NOMO-1 (cell line): ENCODE measurements at regions not wholly inside any gene's neighbourhood (a gene's known extent, or its start where the extent isn't known, plus 50 kb on each side); places are given as distances from the start of the nearest gene placed in this dataset.

Experiments used
- DNase-seq, 2 experiments: peaks; one replicate each; lab custom pipeline; 2025; ENCODE audit not compliant: unreplicated experiment in 2 of 2; lab: John Stamatoyannopoulos, UW

GRCh38 chr9:20054734-20055133 lies 265.9 kb upstream of the SLC24A2 start:
- no peak for DNase-seq

GRCh38 chr9:20048985-20049384 lies 260.1 kb upstream of the SLC24A2 start:
- peak; percentile 6 to 38 for DNase-seq

GRCh38 chr9:20048437-20048836 lies 259.6 kb upstream of the SLC24A2 start:
- DNase-seq, result peak in 1 of 2 experiments; percentile 48

- no peak for DNase-seq
Observed at GRCh38 chr9:20044686-20045085, 255.8 kb upstream of the SLC24A2 start.

- no peak for DNase-seq
Observed at GRCh38 chr9:20043461-20043860, 254.6 kb upstream of the SLC24A2 start.

GRCh38 chr9:20043035-20043434 lies 254.2 kb upstream of the SLC24A2 start:
- DNase-seq, result no peak

- no peak for DNase-seq
Observed at GRCh38 chr9:20042128-20042711, 253.4 kb upstream of the SLC24A2 start.

- no peak for DNase-seq
Observed at GRCh38 chr9:20041697-20042081, 252.9 kb upstream of the SLC24A2 start.

GRCh38 chr9:20040991-20041696 lies 252.3 kb upstream of the SLC24A2 start:
- no peak for DNase-seq

GRCh38 chr9:20037699-20038098 lies 248.9 kb upstream of the SLC24A2 start:
- DNase-seq, result no peak

- no peak for DNase-seq
Observed at GRCh38 chr9:20033511-20033910, 244.7 kb upstream of the SLC24A2 start.

GRCh38 chr9:20032413-20033006 lies 243.7 kb upstream of the SLC24A2 start:
- DNase-seq, result no peak

- DNase-seq, result no peak
Observed at GRCh38 chr9:20031836-20032235, 243.0 kb upstream of the SLC24A2 start.

GRCh38 chr9:20030671-20031070 lies 241.8 kb upstream of the SLC24A2 start:
- no peak for DNase-seq

GRCh38 chr9:20030221-20030620 lies 241.4 kb upstream of the SLC24A2 start:
- DNase-seq, result no peak

GRCh38 chr9:20028849-20029231 lies 240.0 kb upstream of the SLC24A2 start:
- DNase-seq, result no peak

- DNase-seq, result no peak
Observed at GRCh38 chr9:20028192-20028848, 239.5 kb upstream of the SLC24A2 start.

GRCh38 chr9:20023961-20024571 lies 235.2 kb upstream of the SLC24A2 start:
- DNase-seq, result no peak

- DNase-seq, result no peak
Observed at GRCh38 chr9:20023210-20023905, 234.5 kb upstream of the SLC24A2 start.

GRCh38 chr9:20022410-20022809 lies 233.6 kb upstream of the SLC24A2 start:
- no peak for DNase-seq

GRCh38 chr9:20016611-20017010 lies 227.8 kb upstream of the SLC24A2 start:
- no peak for DNase-seq
